HepG2 (cell line): ENCODE measurements at regions not wholly inside any gene's neighbourhood (a gene's known extent, or its start where the extent isn't known, plus 50 kb on each side); places are given as distances from the start of the nearest gene placed in this dataset.

ENCODE experiments used
- ATAC-seq: fragments of 200-7000 bp; cut with Tn5 transposase; 3 replicates; pipeline ENCODE4 v1.9.1; 2020; ENCODE audit warnings: mild to moderate bottlenecking, moderate library complexity
- BruUV-seq: library from RNA; stranded (reverse); fragments of 400-500 nt; replicated peaks from 2 replicates; lab custom pipeline; 2021; lab: Mats Ljungman, UMichigan
- CTCF ChIA-PET: fragments of 300-600 bp; formaldehyde crosslinking; extraction: SDS; loops from one replicate; lab custom pipeline; 2021; ENCODE audit warnings: low total read pairs, inconsistent platforms, low intra/inter-chr PET ratio; lab: Yijun Ruan, JAX
- POLR2A ChIA-PET: fragments of 350-600 bp; sonication (Branson Sonifier 250); formaldehyde crosslinking; loops from one replicate; lab custom pipeline; 2020; ENCODE audit warnings: antibody characterized with exemption, inconsistent platforms; lab: Yijun Ruan, JAX
- DNase-seq: peaks from one replicate; pipeline ENCODE4 v3.0.0-alpha.2; 2015; ENCODE audit warnings: low spot score
- FAIRE-seq: peaks from 3 replicates; lab custom pipeline; 2011; peaks lifted over from hg19 to GRCh38; lab: Jason Lieb, UNC
- H2AFZ ChIP-seq: one replicate; pipeline ENCODE4 v1.6.1; 2011; ENCODE audit warnings: low read length, inconsistent platforms
- H3K27ac ChIP-seq: fragments of 300-600 bp; 3 replicates; pipeline ENCODE4 v1.8.0; 2011; ENCODE audit warnings: mixed run types, mild to moderate bottlenecking, mixed read lengths, low read length, inconsistent platforms; ENCODE audit not compliant: insufficient read depth; ENCODE audit errors: extremely low read length
- H3K27me3 ChIP-seq, 2 experiments: fragments of 200-600 bp in 1 of 2; 2 replicates in 1 of 2; 3 replicates in 1 of 2; pipeline versions ENCODE4 v1.6.0 to v1.8.0; 2011; ENCODE audit warnings: low read length in 2 of 2, mild to moderate bottlenecking in 2 of 2, moderate library complexity in 2 of 2, inconsistent platforms in 1 of 2; ENCODE audit not compliant: insufficient read depth in 2 of 2, control insufficient read depth in 1 of 2
- H3K36me3 ChIP-seq, 2 experiments: fragments of 200-600 bp in 1 of 2; replicated peaks in 1 of 2; 2 replicates in 1 of 2; 3 replicates in 1 of 2; pipeline versions ENCODE4 v1.5.1 to v1.8.0; 2011; ENCODE audit warnings: low read length in 2 of 2, inconsistent platforms in 1 of 2; ENCODE audit not compliant: insufficient read depth in 2 of 2, control insufficient read depth in 1 of 2
- H3K4me1 ChIP-seq: 2 replicates; pipeline ENCODE4 v1.5.1; 2012; ENCODE audit warnings: low read length, inconsistent platforms; ENCODE audit not compliant: insufficient read depth
- H3K4me2 ChIP-seq: 2 replicates; pipeline ENCODE4 v1.6.0; 2011; ENCODE audit warnings: low read depth, low read length, inconsistent platforms
- H3K4me3 ChIP-seq, 3 experiments: fragments of 200-600 bp in 1 of 3; sonication (generic), shearing (Covaris generic) in 1 of 3; replicated peaks in 1 of 3; 2 replicates each; pipeline ENCODE4 v1.5.1; 2011 to 2016; ENCODE audit warnings: low read length in 3 of 3, inconsistent platforms in 2 of 3, low read depth in 2 of 3, mild to moderate bottlenecking in 2 of 3, control low read depth in 1 of 3, mixed read lengths in 1 of 3; ENCODE audit not compliant: insufficient read depth in 1 of 3
- H3K79me2 ChIP-seq: one replicate; pipeline ENCODE4 v1.6.1; 2011; ENCODE audit warnings: low read length, inconsistent platforms; ENCODE audit not compliant: insufficient read depth
- H3K9ac ChIP-seq: 2 replicates; pipeline ENCODE4 v1.6.0; 2011; ENCODE audit warnings: mild to moderate bottlenecking, low read depth, low read length, inconsistent platforms; ENCODE audit not compliant: insufficient read depth
- H3K9me3 ChIP-seq: 2 replicates; pipeline ENCODE4 v1.5.1; 2012; ENCODE audit warnings: mild to moderate bottlenecking, low read length
- H4K20me1 ChIP-seq: 2 replicates; pipeline ENCODE4 v1.6.0; 2011; ENCODE audit warnings: inconsistent platforms, mild to moderate bottlenecking, low read length, moderate library complexity; ENCODE audit not compliant: insufficient read depth
- FOXA1 ChIP-seq, 2 experiments: fragments of 450-650 bp in 1 of 2; sonication (generic) in 1 of 2; formaldehyde crosslinking in 1 of 2; IDR thresholded peaks; 2 replicates each; pipeline versions ENCODE4 v1.4.0 to v1.6.1; 2016 to 2020; ENCODE audit warnings: missing genetic modification reagents in 1 of 2
- GATAD2A ChIP-seq: IDR thresholded peaks from 2 replicates; pipeline ENCODE4 v1.6.1; 2016
- KAT8 ChIP-seq: IDR thresholded peaks from 2 replicates; pipeline ENCODE4 v1.6.1; 2016; ENCODE audit warnings: missing genetic modification reagents, missing compliant biosample characterization
- NR0B2 ChIP-seq: sonication (generic); formaldehyde crosslinking; IDR thresholded peaks from 2 replicates; pipeline ENCODE4 v1.4.0; 2020; ENCODE audit warnings: mild to moderate bottlenecking, missing genetic modification reagents
- PHF20 ChIP-seq: sonication (generic); formaldehyde crosslinking; IDR thresholded peaks from 2 replicates; pipeline ENCODE4 v1.5.0; 2020; ENCODE audit warnings: mild to moderate bottlenecking, missing genetic modification reagents
- REL ChIP-seq: sonication (generic); formaldehyde crosslinking; conservative IDR thresholded peaks from 2 replicates; pipeline ENCODE4 v1.8.0; 2022; ENCODE audit warnings: mild to moderate bottlenecking, missing genetic modification reagents, moderate library complexity
- TBX2 ChIP-seq: sonication (generic); formaldehyde crosslinking; IDR thresholded peaks from 2 replicates; pipeline ENCODE4 v1.5.0; 2020; ENCODE audit warnings: missing genetic modification reagents, mild to moderate bottlenecking, borderline replicate concordance
- ZFYVE20 ChIP-seq: sonication (generic); formaldehyde crosslinking; IDR thresholded peaks from 2 replicates; pipeline ENCODE4 v1.8.0; 2023; ENCODE audit warnings: low read depth, mild to moderate bottlenecking, moderate library complexity, missing genetic modification reagents, borderline replicate concordance
- ZNF746 ChIP-seq: sonication (generic); formaldehyde crosslinking; IDR thresholded peaks from 2 replicates; pipeline ENCODE4 v1.8.0; 2022; ENCODE audit warnings: mild to moderate bottlenecking, missing genetic modification reagents
- ZSCAN9 ChIP-seq: IDR thresholded peaks from 2 replicates; pipeline ENCODE4 v1.6.1; 2016; ENCODE audit warnings: borderline replicate concordance
- WGBS: methylation state at CpG from one replicate; pipeline ENCODE4 v1.1.6; 2017; ENCODE audit warnings: low lambda C conversion rate; 5-methylcytosine and 5-hydroxymethylcytosine counted together
- in situ Hi-C: cut with HindIII; loops from 2 replicates; pipeline ENCODE4 v1.10.0; 2017; ENCODE audit warnings: low pct_unique_long_range_greater_than_20kb; ENCODE audit not compliant: extremely low pct_ligation_motif_present
- intact Hi-C: fragments of 100-400 bp; cut with micrococcal nuclease; formaldehyde crosslinking; loops from one replicate; pipeline ENCODE4 v1.10.0; 2022; ENCODE audit not compliant: unreplicated experiment
- TF ChIP-seq, protein P1 (sequence below): sonication (generic); formaldehyde crosslinking; IDR thresholded peaks from 2 replicates; pipeline ENCODE4 v1.4.0; 2020; ENCODE audit warnings: missing genetic modification reagents, borderline replicate concordance
- TF ChIP-seq, protein P2 (sequence below): sonication (generic); formaldehyde crosslinking; IDR thresholded peaks from 2 replicates; pipeline ENCODE4 v1.4.0; 2020; ENCODE audit warnings: missing genetic modification reagents, mild to moderate bottlenecking, borderline replicate concordance
- TF ChIP-seq, protein P3 (sequence below), 2 experiments: sonication (generic) in 1 of 2; formaldehyde crosslinking in 1 of 2; IDR thresholded peaks; 2 replicates each; pipeline versions ENCODE4 v1.6.1 to v1.9.0; 2014 to 2022; ENCODE audit warnings: antibody characterized with exemption in 1 of 2, borderline replicate concordance in 1 of 2, inconsistent platforms in 1 of 2, low read depth in 1 of 2, missing genetic modification reagents in 1 of 2

- CTCF ChIA-PET = no interaction called here
- DNase-seq (peak; percentile 11), FAIRE-seq (no peak), ATAC-seq (no peak)
- no peaks in the 10 kb centered on the region for H3K27me3 ChIP-seq
- no peak overlapping the region for H3K4me3 ChIP-seq
- no peak overlapping the region for H3K27ac ChIP-seq
- no peaks in the 10 kb centered on the region for H3K4me1 ChIP-seq
- no peak overlapping the region for H3K4me2 ChIP-seq
- no TSS peak for BruUV-seq
- in situ Hi-C loops (no loop called here), intact Hi-C loops (no loop called here)
- 12% methylated on average over 3 of the region's 3 CpGs for WGBS
- H3K36me3 ChIP-seq = no peaks in the 10 kb centered on the region
- no peaks in the 10 kb centered on the region for H4K20me1 ChIP-seq
- no peak overlapping the region for H3K9ac ChIP-seq
- H3K9me3 ChIP-seq = no peaks in the 10 kb centered on the region
- H2AFZ ChIP-seq = no peak overlapping the region
- POLR2A ChIA-PET = no interaction called here
- no peaks in the 10 kb centered on the region for H3K79me2 ChIP-seq
- TF ChIP-seq TBX2 (no peak), KAT8 (CRISPR knock-in tag) (no peak), PHF20 (CRISPR knock-in tag) (no peak), ZFYVE20 (CRISPR knock-in tag) (no peak), GATAD2A (CRISPR knock-in tag) (no peak), NR0B2 (CRISPR knock-in tag) (no peak), FOXA1 (IDR thresholded peaks at IDR 0.05) (no peak), FOXA1 (CRISPR knock-in tag; IDR thresholded peaks at IDR 0.05) (peak; percentile 64), REL (CRISPR knock-in tag) (no peak), ZSCAN9 (CRISPR knock-in tag) (no peak), ZNF746 (CRISPR knock-in tag) (no peak)
- TF ChIP-seq, protein P1, sequence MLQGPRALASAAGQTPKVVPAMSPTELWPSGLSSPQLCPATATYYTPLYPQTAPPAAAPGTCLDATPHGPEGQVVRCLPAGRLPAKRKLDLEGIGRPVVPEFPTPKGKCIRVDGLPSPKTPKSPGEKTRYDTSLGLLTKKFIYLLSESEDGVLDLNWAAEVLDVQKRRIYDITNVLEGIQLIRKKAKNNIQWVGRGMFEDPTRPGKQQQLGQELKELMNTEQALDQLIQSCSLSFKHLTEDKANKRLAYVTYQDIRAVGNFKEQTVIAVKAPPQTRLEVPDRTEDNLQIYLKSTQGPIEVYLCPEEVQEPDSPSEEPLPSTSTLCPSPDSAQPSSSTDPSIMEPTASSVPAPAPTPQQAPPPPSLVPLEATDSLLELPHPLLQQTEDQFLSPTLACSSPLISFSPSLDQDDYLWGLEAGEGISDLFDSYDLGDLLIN = no peak
- TF ChIP-seq, protein P2, sequence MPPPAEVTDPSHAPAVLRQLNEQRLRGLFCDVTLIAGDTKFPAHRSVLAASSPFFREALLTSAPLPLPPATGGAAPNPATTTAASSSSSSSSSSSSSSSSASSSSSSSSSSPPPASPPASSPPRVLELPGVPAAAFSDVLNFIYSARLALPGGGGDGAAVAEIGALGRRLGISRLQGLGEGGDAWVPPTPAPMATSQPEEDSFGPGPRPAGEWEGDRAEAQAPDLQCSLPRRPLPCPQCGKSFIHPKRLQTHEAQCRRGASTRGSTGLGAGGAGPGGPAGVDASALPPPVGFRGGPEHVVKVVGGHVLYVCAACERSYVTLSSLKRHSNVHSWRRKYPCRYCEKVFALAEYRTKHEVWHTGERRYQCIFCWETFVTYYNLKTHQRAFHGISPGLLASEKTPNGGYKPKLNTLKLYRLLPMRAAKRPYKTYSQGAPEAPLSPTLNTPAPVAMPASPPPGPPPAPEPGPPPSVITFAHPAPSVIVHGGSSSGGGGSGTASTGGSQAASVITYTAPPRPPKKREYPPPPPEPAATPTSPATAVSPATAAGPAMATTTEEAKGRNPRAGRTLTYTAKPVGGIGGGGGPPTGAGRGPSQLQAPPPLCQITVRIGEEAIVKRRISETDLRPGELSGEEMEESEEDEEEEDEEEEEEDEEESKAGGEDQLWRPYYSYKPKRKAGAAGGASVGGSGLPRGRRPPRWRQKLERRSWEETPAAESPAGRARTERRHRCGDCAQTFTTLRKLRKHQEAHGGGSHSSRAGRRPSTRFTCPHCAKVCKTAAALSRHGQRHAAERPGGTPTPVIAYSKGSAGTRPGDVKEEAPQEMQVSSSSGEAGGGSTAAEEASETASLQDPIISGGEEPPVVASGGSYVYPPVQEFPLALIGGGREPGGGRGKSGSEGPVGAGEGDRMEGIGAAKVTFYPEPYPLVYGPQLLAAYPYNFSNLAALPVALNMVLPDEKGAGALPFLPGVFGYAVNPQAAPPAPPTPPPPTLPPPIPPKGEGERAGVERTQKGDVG (CRISPR knock-in tag) = no peak
- TF ChIP-seq, protein P3, sequence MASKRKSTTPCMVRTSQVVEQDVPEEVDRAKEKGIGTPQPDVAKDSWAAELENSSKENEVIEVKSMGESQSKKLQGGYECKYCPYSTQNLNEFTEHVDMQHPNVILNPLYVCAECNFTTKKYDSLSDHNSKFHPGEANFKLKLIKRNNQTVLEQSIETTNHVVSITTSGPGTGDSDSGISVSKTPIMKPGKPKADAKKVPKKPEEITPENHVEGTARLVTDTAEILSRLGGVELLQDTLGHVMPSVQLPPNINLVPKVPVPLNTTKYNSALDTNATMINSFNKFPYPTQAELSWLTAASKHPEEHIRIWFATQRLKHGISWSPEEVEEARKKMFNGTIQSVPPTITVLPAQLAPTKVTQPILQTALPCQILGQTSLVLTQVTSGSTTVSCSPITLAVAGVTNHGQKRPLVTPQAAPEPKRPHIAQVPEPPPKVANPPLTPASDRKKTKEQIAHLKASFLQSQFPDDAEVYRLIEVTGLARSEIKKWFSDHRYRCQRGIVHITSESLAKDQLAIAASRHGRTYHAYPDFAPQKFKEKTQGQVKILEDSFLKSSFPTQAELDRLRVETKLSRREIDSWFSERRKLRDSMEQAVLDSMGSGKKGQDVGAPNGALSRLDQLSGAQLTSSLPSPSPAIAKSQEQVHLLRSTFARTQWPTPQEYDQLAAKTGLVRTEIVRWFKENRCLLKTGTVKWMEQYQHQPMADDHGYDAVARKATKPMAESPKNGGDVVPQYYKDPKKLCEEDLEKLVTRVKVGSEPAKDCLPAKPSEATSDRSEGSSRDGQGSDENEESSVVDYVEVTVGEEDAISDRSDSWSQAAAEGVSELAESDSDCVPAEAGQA (IDR thresholded peaks at IDR 0.05; ENCODE audit: low read depth) = no peak
- TF ChIP-seq, protein P3 (CRISPR knock-in tag; IDR thresholded peaks at IDR 0.05; ENCODE audit: borderline replicate concordance) = no peak
These were observed 222.7 kb downstream of the NUF2 start for GRCh38 chr1:163544441-163544840.
